OCI-LY1 (cell line): ENCODE measurements at regions not wholly inside any gene's neighbourhood (a gene's known extent, or its start where the extent isn't known, plus 50 kb on each side); places are given as distances from the start of the nearest gene placed in this dataset.
A peak's percentile ranks its signal among the peaks of the same experiment; 100 is the strongest.
"Not testable (repeated sequence)": the region's sequence is repeated elsewhere in the genome, so short reads cannot be mapped to it uniquely, and the experiment has no call there.

Experiments
- H2AFZ ChIP-seq: fragments of 200-600 bp; sonication (generic), shearing (Covaris generic); 2 replicates; pipeline ENCODE4 v1.6.0; 2014; ENCODE audit warnings: antibody characterized with exemption, mild to moderate bottlenecking, low read length
- H3F3A ChIP-seq: fragments of 200-600 bp; sonication (generic), shearing (Covaris generic); 2 replicates; pipeline ENCODE4 v1.6.0; 2014; ENCODE audit warnings: mild to moderate bottlenecking, antibody characterized with exemption, low read length, moderate library complexity; ENCODE audit not compliant: insufficient read depth
- H3K27ac ChIP-seq: fragments of 200-600 bp; sonication (generic); 2 replicates; pipeline ENCODE4 v1.5.1; 2014; ENCODE audit warnings: low read length, mixed run types, mild to moderate bottlenecking, low read depth; ENCODE audit not compliant: poor library complexity, severe bottlenecking
- H3K27me3 ChIP-seq: fragments of 200-600 bp; sonication (generic); 2 replicates; pipeline ENCODE4 v1.6.0; 2014; ENCODE audit warnings: antibody characterized with exemption, mild to moderate bottlenecking, low read length, moderate library complexity; ENCODE audit not compliant: insufficient read depth
- H3K36me3 ChIP-seq: fragments of 200-600 bp; sonication (generic); 2 replicates; pipeline ENCODE4 v1.6.1; 2014; ENCODE audit warnings: mild to moderate bottlenecking, antibody characterized with exemption, low read length, moderate library complexity, mixed read lengths; ENCODE audit not compliant: insufficient read depth
- H3K4me1 ChIP-seq: fragments of 200-600 bp; sonication (generic); 2 replicates; pipeline ENCODE4 v1.5.1; 2014; ENCODE audit warnings: mild to moderate bottlenecking, low read length, moderate library complexity; ENCODE audit not compliant: insufficient read depth, severe bottlenecking
- H3K4me2 ChIP-seq: fragments of 200-600 bp; sonication (generic), shearing (Covaris generic); 2 replicates; pipeline ENCODE4 v1.6.1; 2014; ENCODE audit warnings: low read length
- H3K4me3 ChIP-seq: fragments of 200-600 bp; sonication (generic); 2 replicates; pipeline ENCODE4 v1.5.1; 2014; ENCODE audit warnings: low read length, low read depth, mild to moderate bottlenecking, mixed read lengths; ENCODE audit not compliant: poor library complexity, severe bottlenecking
- H3K79me2 ChIP-seq: fragments of 200-600 bp; shearing (Covaris generic); 2 replicates; pipeline ENCODE4 v1.6.1; 2016; ENCODE audit warnings: mixed run types, low read length, mixed read lengths; ENCODE audit not compliant: insufficient read depth
- H3K9ac ChIP-seq: fragments of 200-600 bp; sonication (generic), shearing (Covaris generic); 2 replicates; pipeline ENCODE4 v1.6.1; 2014; ENCODE audit warnings: mild to moderate bottlenecking, low read length, mixed read lengths
- H3K9me2 ChIP-seq: fragments of 200-600 bp; sonication (generic), shearing (Covaris generic); 2 replicates; pipeline ENCODE4 v1.6.1; 2014; ENCODE audit warnings: low read depth, mild to moderate bottlenecking, low read length, mixed read lengths
- H3K9me3 ChIP-seq: fragments of 200-600 bp; shearing (Covaris generic); 2 replicates; pipeline ENCODE4 v1.6.1; 2014; ENCODE audit warnings: low read length, mixed read lengths
- H4K20me1 ChIP-seq: fragments of 200-600 bp; sonication (generic), shearing (Covaris generic); 2 replicates; pipeline ENCODE4 v1.6.0; 2016; ENCODE audit warnings: mild to moderate bottlenecking, low read length; ENCODE audit not compliant: insufficient read depth
- CTCF ChIP-seq: fragments of 200-600 bp; sonication (generic), shearing (Covaris generic); IDR thresholded peaks from 2 replicates; pipeline ENCODE4 v1.5.1; 2017; ENCODE audit warnings: mild to moderate bottlenecking, antibody characterized with exemption, low read length, moderate library complexity, mixed read lengths
- EZH2 ChIP-seq: fragments of 200-600 bp; sonication (generic), shearing (Covaris generic); IDR thresholded peaks from 2 replicates; pipeline ENCODE4 v1.8.0; 2017; ENCODE audit warnings: borderline replicate concordance, mixed run types, mild to moderate bottlenecking, antibody characterized with exemption, low read length, moderate library complexity, mixed read lengths

GRCh38 chr1:58968360-58968952 lies 184.6 kb upstream of the JUN start:
- peaks cover 33% of the 10 kb centered on the region for H3K4me1 ChIP-seq
- no peaks in the 10 kb centered on the region for H3K9me2 ChIP-seq
- H3K27me3 ChIP-seq: no peaks in the 10 kb centered on the region
- H3K4me3 ChIP-seq: no peak overlapping the region
- H3K27ac ChIP-seq: peak overlapping the region; percentile 96
- no peaks in the 10 kb centered on the region for H4K20me1 ChIP-seq
- H3K9me3 ChIP-seq: no peaks in the 10 kb centered on the region
- peak overlapping the region; percentile 47; the same call in 1 of the 2 replicates for H3K9ac ChIP-seq
- H3K4me2 ChIP-seq: peak overlapping the region; percentile 66
- TF ChIP-seq CTCF: no peak
- no peak for TF ChIP-seq EZH2
- H3K36me3 ChIP-seq: no peaks in the 10 kb centered on the region
- no peaks in the 10 kb centered on the region for H3K79me2 ChIP-seq
- no peak overlapping the region for H2AFZ ChIP-seq
- no peaks in the 10 kb centered on the region for H3F3A ChIP-seq

GRCh38 chr1:58969176-58969575 lies 185.3 kb upstream of the JUN start:
- H3K27me3 ChIP-seq, H3K9me3 ChIP-seq, H3K79me2 ChIP-seq, H3K4me2 ChIP-seq, H2AFZ ChIP-seq, H3K9me2 ChIP-seq, H4K20me1 ChIP-seq, H3K36me3 ChIP-seq, H3K4me3 ChIP-seq, H3K9ac ChIP-seq, H3F3A ChIP-seq: not testable (repeated sequence)
- Histone ChIP-seq H3K4me1 (peaks cover 33% of the 10 kb centered on the region), H3K27ac (peak overlapping the region; percentile 96)

GRCh38 chr1:58971629-58972140 lies 187.8 kb upstream of the JUN start:
- no peak overlapping the region for H2AFZ ChIP-seq
- H3K79me2 ChIP-seq: no peaks in the 10 kb centered on the region
- no peak overlapping the region for H3K9ac ChIP-seq
- no peaks in the 10 kb centered on the region for H3K36me3 ChIP-seq
- H4K20me1 ChIP-seq: no peaks in the 10 kb centered on the region
- H3K9me2 ChIP-seq: no peaks in the 10 kb centered on the region
- TF ChIP-seq CTCF (no peak), EZH2 (no peak)
- H3K4me3 ChIP-seq: no peak overlapping the region
- no peaks in the 10 kb centered on the region for H3F3A ChIP-seq
- no peaks in the 10 kb centered on the region for H3K27me3 ChIP-seq
- H3K4me1 ChIP-seq: peaks cover 24% of the 10 kb centered on the region
- H3K9me3 ChIP-seq: no peaks in the 10 kb centered on the region
- no peak overlapping the region for H3K4me2 ChIP-seq
- no peak overlapping the region for H3K27ac ChIP-seq

- H3K36me3 ChIP-seq: no peaks in the 10 kb centered on the region
- H3F3A ChIP-seq: no peaks in the 10 kb centered on the region
- no peaks in the 10 kb centered on the region for H4K20me1 ChIP-seq
- no peaks in the 10 kb centered on the region for H3K4me1 ChIP-seq
- H3K4me3 ChIP-seq: no peak overlapping the region
- TF ChIP-seq CTCF (no peak), EZH2 (no peak)
- H2AFZ ChIP-seq: no peak overlapping the region
- H3K27me3 ChIP-seq: no peaks in the 10 kb centered on the region
- no peaks in the 10 kb centered on the region for H3K9me2 ChIP-seq
- no peak overlapping the region for H3K4me2 ChIP-seq
- H3K9ac ChIP-seq: no peak overlapping the region
- H3K27ac ChIP-seq: no peak overlapping the region
- H3K9me3 ChIP-seq: no peaks in the 10 kb centered on the region
- H3K79me2 ChIP-seq: no peaks in the 10 kb centered on the region
Measured at GRCh38 chr1:58975888-58976287, 192.0 kb upstream of the JUN start.
